ENCODE measurements at regions not wholly inside any gene's neighbourhood (a gene's known extent, or its start where the extent isn't known, plus 50 kb on each side); places are given as distances from the start of the nearest gene placed in this dataset.

DNA sequence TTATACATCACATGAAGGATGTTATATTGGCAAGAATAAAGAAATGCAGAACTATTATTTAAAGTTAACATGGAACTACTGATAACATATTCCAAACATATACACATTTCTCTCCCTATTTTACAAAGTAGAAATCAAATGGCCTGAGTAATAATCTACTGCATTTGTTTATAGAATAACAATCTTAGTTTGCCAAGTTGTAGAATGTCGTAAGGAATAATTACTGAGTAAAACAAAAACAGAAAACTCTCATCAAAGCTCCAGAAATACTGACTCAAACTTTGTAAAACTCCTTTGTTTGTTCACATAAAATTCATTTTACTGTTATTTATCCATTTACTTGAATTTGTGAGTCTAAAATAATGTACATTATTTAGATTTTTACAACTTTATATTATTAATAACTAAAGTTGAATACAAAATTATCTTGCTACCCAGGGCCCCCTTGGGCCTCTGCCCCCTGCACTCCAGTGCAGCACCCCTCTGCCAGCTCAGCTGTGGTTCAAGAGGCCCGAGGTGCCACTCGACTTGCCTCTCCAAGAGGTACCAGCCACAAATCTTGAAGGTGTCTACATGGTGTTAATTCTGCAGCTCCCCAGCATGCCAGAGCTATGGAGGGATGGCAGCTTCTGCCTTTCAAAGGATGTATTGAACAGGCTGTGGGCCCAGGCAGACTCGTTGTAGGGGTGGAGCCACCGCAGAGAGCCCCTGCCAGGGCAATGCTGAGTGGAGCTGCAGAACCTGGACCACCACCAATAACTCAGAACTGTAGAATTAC lies 2819.7 kb downstream of the PCDH9 start:
- intact Hi-C loops (cut with micrococcal nuclease; ENCODE audit: unreplicated experiment), result no loop called here
- H2AFZ ChIP-seq (ENCODE audit: control insufficient read depth, low read depth, low read length), result no peak overlapping the region
- ChIA-PET SMC1A (ENCODE audit: uncharacterized antibody, unreplicated experiment) (no interaction called here), RAD21 (ENCODE audit: unreplicated experiment) (no interaction called here), CTCF (no interaction called here), POLR2A (no interaction called here)
- no peak overlapping the region for H3K4me2 ChIP-seq (ENCODE audit: control insufficient read depth, insufficient read depth)
- H3K79me2 ChIP-seq (ENCODE audit: control insufficient read depth, insufficient read depth, low read length), result no peaks in the 10 kb centered on the region
- DNase-seq (ENCODE audit: low read depth, low spot score) (no peak), FAIRE-seq (no peak), ATAC-seq (no peak)
- BruUV-seq (replicated peaks), result no TSS peak
- H3K27ac ChIP-seq (ENCODE audit: control insufficient read depth, insufficient read depth), result no peak overlapping the region
- in situ Hi-C loops (cut with MboI), result no loop called here
- no peaks in the 10 kb centered on the region for H3K36me3 ChIP-seq (ENCODE audit: control insufficient read depth in 2 of 2, insufficient read depth in 2 of 2, low read length in 1 of 2)
- no peak for TF ChIP-seq STAT1 (conservative IDR thresholded peaks at IDR 0.05)
- no peak for TF ChIP-seq SUPT20H (IDR thresholded peaks at IDR 0.05; ENCODE audit: borderline replicate concordance, control insufficient read depth, low read depth, low read length)
- no peak for TF ChIP-seq PAX5 (IDR thresholded peaks at IDR 0.05; ENCODE audit: borderline replicate concordance, low read depth, low read length)
- no peak for TF ChIP-seq EP300 (IDR thresholded peaks at IDR 0.05; ENCODE audit: borderline replicate concordance in 1 of 2, control insufficient read depth in 1 of 2, low read depth in 2 of 2, low read length in 2 of 2)
- TF ChIP-seq EGR1 (IDR thresholded peaks at IDR 0.05; ENCODE audit: borderline replicate concordance in 1 of 2, low read depth in 2 of 2, low read length in 2 of 2), result no peak
- no peak for TF ChIP-seq RAD21 (IDR thresholded peaks at IDR 0.05; ENCODE audit: insufficient read depth, low read depth, low read length)
- no peak for TF ChIP-seq POLR2AphosphoS2 (IDR thresholded peaks at IDR 0.05; ENCODE audit: low read depth, low read length)
- TF ChIP-seq NRF1 (conservative IDR thresholded peaks at IDR 0.05; ENCODE audit: low read depth, low read length), result no peak
- no peak for TF ChIP-seq MXI1 (IDR thresholded peaks at IDR 0.05; ENCODE audit: low read depth, low read length)
- no peak for TF ChIP-seq TCF7 (IDR thresholded peaks at IDR 0.05; ENCODE audit: borderline replicate concordance)
- no peak overlapping the region for H3K9ac ChIP-seq (ENCODE audit: control insufficient read depth, insufficient read depth, low read length)
- H3K27me3 ChIP-seq (replicated peaks in 1 of 2; ENCODE audit: control insufficient read depth in 2 of 2, insufficient read depth in 2 of 2, low read length in 1 of 2), result no peaks in the 10 kb centered on the region
- 7% methylated on average over 5 of the region's 5 CpGs for WGBS (ENCODE audit: insufficient coverage, insufficient replicate concordance, low lambda C conversion rate, missing lambda C conversion rate)
- no peaks in the 10 kb centered on the region for H4K20me1 ChIP-seq (ENCODE audit: control insufficient read depth, insufficient read depth)
- H3K4me1 ChIP-seq (ENCODE audit: control insufficient read depth, insufficient read depth, low read length), result no peaks in the 10 kb centered on the region
- no peak overlapping the region for H3K4me3 ChIP-seq
- no peaks in the 10 kb centered on the region for H3K9me3 ChIP-seq (replicated peaks; ENCODE audit: control insufficient read depth, insufficient read depth, low read length)
